ENCODE measurements at regions not wholly inside any gene's neighbourhood (a gene's known extent, or its start where the extent isn't known, plus 50 kb on each side); places are given as distances from the start of the nearest gene placed in this dataset.

DNA sequence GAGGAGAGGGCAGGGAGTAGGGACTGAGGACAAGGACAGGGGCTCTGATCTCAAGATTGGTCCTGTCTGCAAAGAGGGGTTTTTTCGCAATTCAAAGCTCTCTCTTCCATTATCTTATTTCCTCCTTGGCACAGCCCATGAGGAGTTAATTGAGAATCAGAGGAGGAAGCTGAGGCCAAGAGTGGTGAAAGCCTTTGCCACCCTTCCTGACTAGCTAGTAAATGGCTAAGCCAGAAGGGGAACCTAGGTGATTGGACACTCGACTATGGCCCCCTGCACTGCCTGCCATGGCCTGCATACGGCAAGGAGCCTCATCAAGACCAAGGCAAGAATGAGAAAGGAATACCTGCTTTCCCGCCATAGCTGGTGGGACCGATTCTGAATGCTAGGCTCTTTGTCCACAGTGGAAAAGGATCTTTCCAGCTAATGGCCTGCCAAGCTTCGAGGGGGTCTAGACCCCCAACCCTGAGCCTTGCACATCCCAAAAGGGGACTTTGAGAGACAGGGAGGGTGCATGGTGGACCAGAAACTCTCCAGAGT is 237.9 kb downstream of the HAUS1 start:
- in situ Hi-C loops (cut with HindIII; ENCODE audit: low sequenced_read_pairs) = no loop called here

DNA sequence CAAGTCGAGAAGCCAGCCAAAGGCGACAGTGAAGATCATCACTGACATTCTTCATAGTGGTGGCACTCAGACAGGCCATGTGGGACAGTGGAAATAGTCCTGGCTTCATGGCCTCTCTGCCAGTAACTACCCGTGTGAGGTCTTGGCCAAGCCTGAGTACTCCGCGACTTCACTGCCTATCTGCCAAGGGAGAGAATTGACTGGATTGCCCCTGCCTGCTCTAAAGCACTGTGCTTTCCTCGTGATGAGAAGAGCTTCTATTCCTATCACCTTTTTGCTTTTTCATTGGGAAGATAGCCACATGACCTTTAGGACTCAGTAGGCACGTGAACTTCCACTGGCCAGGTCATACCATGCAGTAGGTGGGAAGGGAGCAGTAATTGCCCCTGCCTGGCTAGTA is 239.3 kb downstream of the HAUS1 start:
- in situ Hi-C loops (cut with HindIII; ENCODE audit: low sequenced_read_pairs) = no loop called here

DNA sequence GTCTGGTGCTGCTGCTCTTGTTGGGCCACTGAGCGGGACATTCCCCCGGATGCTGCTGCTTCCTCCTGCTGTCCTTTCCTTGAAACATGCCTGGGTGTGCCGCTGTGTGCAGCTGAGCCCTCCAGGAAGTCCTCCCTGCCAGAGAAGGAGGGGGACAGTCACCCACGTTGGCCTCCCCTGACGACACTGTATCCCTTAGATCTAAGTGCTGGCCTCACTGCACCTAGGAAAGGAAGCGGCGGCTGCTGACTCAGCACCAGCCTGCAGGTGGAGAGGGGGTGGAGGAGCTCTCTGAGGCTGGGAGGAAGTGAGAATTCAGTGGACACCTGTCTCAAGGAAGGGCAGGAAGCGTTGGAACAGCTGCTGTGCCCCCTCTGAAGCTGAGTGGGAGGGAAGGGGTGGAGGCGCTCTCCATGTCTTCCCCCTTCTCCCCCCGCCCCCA is 239.8 kb downstream of the HAUS1 start:
- in situ Hi-C loops (cut with HindIII; ENCODE audit: low sequenced_read_pairs) = no loop called here

DNA sequence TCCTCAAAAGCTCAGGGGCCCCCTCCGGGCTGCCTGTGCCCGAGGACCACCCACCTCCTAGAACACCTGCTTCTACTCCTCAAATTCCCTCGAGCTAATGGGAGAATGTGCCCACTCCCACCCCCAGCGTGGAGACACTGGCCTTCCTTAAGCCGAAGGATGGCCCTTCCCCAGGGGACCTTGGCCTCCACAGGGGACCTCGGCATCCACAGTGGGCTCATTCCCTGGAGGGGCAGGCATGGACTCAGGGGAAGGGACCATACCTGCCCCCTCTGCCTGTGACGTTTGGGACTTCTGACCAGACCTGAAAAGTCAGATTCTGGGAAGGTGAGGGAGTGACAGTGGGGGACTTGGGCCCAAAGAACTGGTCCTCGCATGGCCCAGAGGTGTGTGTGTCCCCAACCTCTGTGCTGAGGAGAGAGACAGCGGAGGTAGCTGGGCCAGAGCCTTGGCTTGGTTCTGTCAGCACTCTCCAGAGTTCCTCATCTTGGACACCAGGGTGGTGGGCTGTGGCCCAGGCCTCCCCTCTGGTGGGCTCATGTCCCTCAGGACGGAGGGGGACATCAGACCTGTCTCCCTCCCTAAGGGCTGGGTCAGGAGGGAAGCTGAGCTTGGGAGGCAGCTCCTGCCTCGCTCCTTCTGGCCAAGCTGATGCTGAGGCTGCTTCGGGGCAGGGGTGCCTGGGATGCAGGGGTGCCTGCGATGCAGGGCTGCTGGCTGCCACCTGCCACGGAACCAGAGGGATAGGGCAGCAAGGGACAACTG is 240.4 kb downstream of the HAUS1 start:
- in situ Hi-C loops (cut with HindIII; ENCODE audit: low sequenced_read_pairs) = no loop called here

DNA sequence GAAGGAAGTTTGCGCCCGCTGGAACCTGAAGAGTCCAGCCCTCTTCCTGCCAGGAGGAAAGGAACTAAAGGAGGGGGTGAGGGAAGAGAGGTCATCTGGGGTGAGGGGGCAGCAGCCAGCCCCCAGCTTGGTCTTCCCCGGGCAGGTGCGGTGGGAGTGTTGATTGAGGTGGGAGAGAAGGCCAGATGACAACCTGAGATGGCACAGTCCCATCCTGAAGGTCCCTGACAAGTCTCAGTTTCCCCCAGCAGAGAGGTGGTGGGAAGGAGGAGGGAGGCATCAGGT is 240.9 kb downstream of the HAUS1 start:
- in situ Hi-C loops (cut with HindIII; ENCODE audit: low sequenced_read_pairs) = no loop called here

DNA sequence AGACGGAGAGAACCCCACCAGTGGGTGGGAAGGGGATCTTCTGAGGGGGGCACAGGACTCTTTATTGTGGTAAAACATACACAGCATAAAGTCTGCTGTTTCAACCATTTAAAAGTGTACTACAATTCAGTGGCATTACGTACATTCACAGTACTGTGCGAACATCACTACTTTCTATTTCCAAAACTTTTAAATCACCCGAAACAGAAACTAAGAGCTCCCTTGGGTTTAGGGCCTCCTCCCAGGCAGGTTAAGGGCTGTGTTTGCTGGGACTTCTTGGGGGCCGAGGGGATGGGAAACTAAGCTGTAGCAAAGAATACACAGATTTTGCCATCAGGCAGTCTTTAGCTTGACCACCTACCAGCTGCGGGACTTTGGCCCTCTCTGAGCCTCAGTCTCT is 242.0 kb downstream of the HAUS1 start:
- in situ Hi-C loops (cut with HindIII; ENCODE audit: low sequenced_read_pairs) = no loop called here

DNA sequence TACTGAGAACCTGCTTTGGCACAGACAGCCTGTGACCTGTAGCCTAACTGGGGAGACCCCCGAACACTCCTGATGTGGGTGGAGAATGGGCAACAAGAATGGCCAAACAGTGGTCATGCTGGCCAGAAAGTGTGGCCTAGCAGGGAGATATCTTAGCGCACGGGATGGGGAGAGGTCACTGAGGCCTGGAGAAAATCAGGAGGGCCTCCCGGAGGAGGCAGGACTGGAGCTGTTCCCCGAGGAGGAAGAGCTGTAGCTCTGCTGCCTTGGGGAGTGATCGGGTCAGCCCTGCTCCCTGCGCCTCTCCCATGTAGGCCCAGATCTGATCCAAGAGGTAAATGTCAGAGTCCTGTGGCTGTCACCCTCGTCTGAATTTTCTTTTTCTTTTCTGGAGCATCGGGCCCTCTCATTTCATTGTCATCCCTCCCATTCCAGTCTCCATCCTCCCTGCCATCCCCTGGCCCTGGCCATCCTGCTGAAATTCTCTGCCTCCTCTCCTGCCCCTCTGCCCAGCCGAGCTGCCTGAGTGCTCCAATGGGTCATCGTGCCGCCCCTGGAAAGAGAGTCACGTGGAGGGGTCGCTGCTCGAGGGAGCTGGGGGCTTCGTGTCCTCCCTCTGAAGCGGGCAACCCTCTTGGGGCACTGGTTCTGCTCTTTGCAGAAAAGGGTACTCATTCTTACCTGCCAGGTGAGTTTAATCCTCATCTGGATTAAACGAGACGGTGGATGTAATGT is 242.9 kb downstream of the HAUS1 start:
- in situ Hi-C loops (cut with HindIII; ENCODE audit: low sequenced_read_pairs) = no loop called here

DNA sequence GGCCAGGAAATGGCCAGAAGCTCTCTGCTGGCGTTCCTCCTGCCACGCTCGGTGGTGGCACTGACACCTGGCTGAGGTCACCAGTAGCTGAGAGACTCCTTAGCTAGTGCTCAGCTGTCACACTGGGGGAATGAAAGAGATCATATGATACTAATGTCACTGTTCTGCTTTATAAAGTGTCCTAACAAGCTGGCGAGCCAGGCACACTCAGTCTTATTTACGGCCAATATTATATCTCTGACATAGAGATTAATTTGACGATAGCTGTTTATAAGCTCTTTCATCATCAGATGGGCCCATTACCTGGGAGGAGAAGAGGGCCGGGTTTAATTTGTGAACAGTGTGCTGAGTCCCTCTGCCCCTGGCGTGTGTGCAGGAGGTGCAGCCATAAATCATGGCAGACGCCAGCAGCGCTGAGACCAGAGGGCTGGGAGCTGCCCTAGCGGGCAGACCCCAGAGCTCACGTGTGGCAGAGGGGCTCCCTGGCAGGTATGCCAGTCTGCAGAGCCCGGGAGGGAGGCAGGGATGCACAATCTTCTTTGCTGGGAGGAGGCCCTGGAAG is 246.5 kb downstream of the HAUS1 start:
- in situ Hi-C loops (cut with HindIII; ENCODE audit: low sequenced_read_pairs) = no loop called here

DNA sequence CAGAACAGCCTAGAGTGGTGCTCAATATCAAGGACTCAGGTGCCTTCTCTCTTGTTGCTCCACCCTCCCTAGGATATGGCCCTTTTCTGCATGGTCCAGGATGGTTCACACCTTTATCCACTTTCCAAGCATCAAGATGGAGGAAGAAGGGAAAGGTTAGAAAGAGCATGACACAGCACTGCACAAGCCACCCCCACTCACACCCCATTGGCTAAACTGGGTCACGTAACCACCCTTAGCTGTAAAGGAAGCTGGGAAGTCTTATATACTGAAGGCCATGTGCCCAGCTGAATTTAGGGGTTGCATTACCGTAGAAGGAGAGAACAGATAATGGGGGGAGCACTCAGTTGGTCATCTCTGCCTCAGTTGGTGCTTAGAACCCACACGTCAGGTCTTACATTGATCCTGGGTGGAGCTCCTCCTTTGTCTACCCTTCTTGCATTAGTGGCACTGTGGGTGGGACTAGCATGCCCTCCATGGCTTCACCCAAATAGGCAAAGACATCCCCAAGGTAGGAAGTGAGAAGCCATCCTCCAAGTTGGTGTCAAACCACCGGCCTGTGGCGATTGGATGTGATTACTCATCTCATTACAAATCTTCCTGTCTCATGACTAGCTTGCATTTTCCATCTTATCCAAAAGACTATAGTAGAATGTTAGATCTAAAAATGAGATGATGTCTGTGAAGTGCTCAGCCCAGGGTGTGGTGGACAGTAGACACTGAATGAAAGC is 248.5 kb downstream of the HAUS1 start:
- in situ Hi-C loops (cut with HindIII; ENCODE audit: low sequenced_read_pairs) = no loop called here

DNA sequence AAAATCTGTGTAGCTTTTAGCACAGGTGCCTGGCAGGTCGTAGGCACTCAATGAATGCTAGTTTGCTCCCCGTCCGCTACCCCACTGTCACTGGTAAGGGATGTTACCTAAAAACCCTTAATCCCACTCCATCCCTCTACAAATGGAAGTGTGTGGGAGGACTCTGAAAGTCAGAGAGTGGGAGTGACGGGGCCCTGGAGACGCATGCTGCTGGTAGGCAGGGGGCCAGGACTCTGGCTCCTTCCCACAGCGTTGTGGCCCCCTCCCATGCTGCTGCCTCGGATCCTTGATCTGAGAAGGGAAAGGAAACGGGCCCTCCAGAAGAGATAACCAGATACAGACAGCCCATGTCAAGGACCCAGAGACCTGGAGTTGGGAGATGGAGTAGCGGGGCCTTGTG is 249.3 kb downstream of the HAUS1 start:
- in situ Hi-C loops (cut with HindIII; ENCODE audit: low sequenced_read_pairs) = no loop called here

DNA sequence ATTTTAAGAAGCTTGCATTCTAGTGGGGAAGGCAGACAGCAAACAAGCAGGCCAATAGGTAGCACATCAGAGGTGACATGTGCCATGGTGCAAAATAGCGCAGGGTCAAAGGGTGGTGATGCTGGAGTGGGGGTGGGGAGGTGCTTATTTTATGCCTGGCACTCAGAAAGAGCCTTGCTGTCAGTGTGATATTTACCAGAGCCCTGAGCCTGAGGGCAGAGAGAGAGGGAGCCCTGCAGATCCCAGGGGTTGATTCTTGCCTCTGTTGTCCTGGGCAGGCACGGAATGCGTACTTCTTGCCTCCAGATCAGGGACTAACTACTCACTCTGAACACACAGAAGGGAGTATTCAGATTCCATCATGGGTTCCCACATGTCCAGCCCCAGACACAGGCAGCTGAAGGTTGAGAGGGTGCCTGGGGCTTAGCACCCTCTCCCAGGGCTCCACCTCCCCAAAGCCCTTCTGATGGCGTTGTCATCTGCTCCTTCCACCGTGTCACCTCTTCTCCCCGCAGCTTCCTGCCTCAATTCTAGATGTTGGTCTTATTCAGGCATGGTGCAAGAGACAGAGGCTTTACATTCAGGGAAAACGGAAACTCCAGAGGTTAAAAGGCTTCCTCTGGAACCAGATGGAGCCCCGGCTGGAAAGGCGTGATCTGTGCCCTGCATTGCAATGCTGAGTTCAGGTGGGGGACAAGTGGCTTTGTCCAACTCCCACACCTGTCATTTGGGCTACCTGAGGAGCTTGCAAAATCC is 252.3 kb downstream of the HAUS1 start:
- in situ Hi-C loops (cut with HindIII; ENCODE audit: low sequenced_read_pairs) = loop anchor here (5.0 kb wide), 1 partner anchor 36 kb away; no protein-coding TSS in a partner anchor

DNA sequence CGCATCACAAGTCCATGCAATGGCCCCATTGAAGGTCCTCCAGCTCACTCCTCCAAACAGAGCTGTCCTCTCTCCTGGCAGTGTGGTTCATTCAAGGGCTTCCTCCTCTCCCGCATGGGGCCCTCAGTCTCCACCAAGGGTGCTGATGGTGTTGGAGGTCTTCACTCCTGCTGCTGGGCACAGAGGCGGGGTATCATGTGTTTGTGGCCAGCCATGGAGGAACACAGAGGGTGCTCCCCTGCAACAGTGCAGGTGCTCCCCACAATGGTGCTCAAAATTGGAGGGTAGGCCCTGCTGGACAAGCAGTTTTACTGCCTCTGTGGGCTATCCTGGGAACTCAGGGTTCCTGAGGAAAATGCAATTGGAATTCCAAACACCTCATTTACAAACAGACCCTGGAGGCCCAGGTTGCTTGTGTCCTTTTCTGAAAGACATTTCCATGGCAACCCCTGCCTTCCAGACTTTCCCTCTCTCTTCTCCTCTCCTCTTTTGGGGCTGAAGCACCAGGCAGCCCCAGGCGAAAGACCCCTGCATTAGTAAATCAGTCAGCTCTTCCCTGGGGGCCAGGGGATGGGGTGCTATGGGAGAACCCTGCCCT is 256.0 kb downstream of the HAUS1 start:
- in situ Hi-C loops (cut with HindIII; ENCODE audit: low sequenced_read_pairs) = no loop called here

DNA sequence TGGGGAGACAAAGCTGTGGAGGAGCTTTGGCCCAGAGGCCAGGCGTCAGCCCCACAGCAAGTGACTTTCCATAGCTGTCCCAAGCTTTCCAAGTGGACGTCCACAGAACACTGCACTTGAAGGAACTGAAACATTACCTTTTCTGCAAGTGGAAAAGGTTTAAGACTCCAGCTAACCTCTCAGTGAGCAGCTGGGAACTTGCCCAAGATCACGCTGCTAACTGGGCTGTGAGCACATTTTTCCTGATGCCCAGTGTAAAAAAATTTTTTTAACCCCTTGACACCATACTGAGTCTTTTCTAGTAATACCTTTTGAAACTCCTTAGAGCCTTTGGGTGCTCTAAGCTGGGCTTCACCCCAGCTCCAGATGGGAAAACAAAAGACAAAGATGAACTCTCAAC is 256.7 kb downstream of the HAUS1 start:
- in situ Hi-C loops (cut with HindIII; ENCODE audit: low sequenced_read_pairs) = no loop called here

DNA sequence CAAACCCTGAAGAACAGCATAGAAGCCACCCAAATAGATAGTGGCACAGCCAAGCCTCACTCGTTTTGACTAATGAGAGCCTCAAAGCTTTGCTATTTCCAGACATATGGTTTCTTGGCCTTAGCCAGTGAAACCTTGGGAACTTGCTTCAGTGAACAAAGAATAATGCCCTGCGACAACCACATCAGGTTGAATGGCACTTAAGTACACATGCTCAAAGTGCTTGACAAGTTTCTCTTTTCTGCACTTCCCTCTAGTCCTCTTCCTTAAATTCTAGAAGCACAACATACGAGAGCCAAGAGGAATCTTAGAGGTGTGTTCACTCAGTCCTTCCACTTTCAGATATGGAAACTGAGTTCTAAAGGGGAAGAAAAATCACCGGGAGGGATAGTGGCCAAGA is 258.3 kb downstream of the HAUS1 start:
- in situ Hi-C loops (cut with HindIII; ENCODE audit: low sequenced_read_pairs) = no loop called here

DNA sequence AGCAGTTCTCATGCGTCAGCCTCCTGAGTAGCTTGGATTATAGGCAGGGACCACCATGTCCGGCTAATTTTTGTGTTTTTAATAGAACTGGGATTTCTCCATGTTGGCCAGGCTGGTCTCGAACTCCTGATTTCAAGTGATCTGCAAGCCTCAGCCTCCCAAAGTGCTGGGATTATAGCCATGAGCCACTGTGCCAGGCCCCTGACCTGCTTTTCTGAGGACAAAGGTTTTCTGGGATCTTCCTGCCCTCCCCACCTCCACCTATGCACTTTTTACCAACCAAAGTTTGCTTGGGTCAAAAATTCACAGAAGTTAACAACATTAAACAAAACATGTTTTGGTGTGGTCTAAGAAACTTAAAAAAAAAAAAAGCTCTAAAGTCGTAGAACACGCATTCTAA is 259.9 kb downstream of the HAUS1 start:
- in situ Hi-C loops (cut with HindIII; ENCODE audit: low sequenced_read_pairs) = no loop called here

DNA sequence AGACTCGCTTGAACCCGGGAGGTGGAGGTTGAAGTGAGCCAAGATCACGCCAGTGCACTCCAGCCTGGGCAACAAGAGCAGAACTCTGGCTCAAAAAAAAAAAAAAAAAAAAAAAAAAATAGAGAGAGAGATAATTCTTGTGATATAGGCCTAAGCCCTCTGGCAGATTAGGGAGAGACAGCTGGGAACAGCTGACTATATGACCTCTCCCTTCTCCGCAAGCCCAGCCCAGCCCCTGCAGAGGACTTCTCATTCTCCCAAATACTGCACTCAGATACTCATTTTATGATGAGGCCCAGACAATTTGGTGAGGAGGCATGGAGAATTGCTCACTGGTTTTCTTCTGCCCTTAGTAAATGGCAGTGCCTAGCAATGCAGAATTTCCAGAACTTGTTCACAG is 262.0 kb downstream of the HAUS1 start:
- in situ Hi-C loops (cut with HindIII; ENCODE audit: low sequenced_read_pairs) = no loop called here

DNA sequence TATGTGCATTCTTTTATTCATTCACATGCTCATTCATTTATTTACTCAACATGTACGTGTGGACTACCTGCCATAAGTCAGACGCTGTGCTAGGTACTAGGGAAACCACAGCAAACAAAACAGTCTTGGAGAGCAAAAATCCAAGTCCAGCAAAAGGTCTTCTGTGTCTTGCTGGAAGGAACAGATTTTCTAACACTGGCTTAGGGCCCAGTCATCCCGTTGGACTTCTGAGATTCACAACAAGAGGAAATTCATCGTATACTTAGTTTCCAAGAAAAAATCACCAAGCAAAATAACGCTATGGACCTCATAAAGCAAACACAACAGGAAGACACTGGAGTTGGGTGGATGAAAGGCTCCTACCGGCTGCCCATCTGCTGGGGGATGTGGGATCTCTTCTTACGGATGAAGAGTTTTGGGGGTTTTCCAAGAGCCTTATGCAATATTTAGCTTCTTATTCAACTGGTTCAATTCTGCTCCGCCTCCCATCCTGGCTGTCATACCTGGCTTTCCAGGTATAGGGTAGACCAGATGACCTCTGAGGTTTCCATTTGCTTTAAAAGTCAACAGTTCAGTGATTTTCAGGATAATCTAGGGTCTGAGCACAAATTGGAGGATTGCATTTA is 262.7 kb downstream of the HAUS1 start:
- in situ Hi-C loops (cut with HindIII; ENCODE audit: low sequenced_read_pairs) = no loop called here

DNA sequence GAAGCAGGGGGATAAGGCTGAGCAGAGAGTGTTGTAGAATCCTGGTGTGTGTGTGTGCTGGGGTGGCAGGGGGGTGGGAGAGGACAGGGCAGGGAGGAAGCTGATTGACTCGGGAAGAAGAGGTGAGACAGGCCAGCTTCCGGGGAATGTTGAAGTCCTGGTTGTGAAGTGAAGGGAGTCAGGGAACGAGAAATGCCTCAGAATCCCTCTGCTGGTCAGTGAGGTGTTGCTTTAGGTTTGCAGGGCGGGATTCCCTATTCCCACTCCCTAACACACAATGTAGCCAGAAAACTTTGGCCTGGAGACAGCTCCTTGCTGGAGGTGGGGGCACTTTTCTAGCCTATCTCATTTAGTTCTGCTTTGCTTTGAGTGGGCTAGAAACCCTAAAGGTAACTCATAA is 265.1 kb downstream of the HAUS1 start:
- in situ Hi-C loops (cut with HindIII; ENCODE audit: low sequenced_read_pairs) = no loop called here

DNA sequence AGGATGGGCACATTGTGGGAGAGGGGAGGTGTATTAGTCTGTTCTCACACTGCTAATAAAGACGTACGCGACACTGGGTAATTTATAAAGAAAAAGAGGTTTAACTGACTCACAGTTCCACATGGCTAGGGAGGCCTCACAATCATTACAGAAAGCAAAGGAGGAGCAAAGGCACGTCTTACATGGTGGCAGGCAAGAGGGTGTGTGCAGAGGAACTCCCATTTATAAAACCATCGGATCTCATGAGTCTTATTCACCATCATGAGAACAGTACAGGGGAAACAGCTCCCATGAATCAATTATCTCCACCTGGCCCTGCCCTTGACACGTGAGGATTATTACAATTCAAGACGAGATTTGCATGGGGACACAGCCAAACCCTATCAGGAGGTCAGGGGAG is 266.7 kb downstream of the HAUS1 start:
- in situ Hi-C loops (cut with HindIII; ENCODE audit: low sequenced_read_pairs) = loop anchor here (5.0 kb wide), 1 partner anchor 89 kb away; no protein-coding TSS in a partner anchor

DNA sequence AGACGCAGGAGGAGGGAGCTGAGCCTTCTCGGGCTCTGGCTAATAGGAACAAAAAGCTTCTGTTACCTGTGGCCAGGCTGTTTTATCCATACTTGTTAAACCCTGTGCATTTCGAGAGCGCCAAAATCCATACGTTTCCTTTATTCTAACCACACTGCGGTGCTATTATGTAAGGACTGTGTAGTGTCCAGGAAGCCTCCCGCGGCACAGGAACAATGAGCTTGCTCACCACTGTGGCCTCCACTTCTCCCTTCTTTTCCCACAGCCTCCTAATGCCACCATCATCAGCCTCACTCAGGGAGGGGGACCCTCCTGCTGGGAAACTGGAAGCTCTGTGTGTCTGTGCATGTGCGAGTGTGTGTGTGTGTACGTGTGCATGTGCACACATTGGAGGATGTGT is 268.5 kb downstream of the HAUS1 start:
- in situ Hi-C loops (cut with HindIII; ENCODE audit: low sequenced_read_pairs) = loop anchor here (5.0 kb wide), 1 partner anchor 90 kb away; no protein-coding TSS in a partner anchor

Data from DLD1 (cell line).